SU-DHL-6 (cell line): ENCODE measurements at regions not wholly inside any gene's neighbourhood (a gene's known extent, or its start where the extent isn't known, plus 50 kb on each side); places are given as distances from the start of the nearest gene placed in this dataset.

ENCODE experiments used
- CTCF ChIP-seq: fragments of 200-600 bp; sonication (generic); IDR thresholded peaks from one replicate; pipeline ENCODE4 v1.5.1; 2017; ENCODE audit warnings: antibody characterized with exemption, mild to moderate bottlenecking, low read length, moderate library complexity; ENCODE audit not compliant: insufficient read depth, poor library complexity, severe bottlenecking
- EZH2phosphoT487 ChIP-seq: fragments of 200-600 bp; sonication (generic), shearing (Covaris generic); conservative IDR thresholded peaks from 2 replicates; pipeline ENCODE4 v1.6.1; 2018; ENCODE audit warnings: mild to moderate bottlenecking, antibody characterized with exemption, low read length, moderate library complexity, mixed read lengths

GRCh38 chr7:132063800-132064199, 507.4 kb upstream of the PODXL start:
- TF ChIP-seq CTCF (no peak), EZH2phosphoT487 (no peak)
